GM19351 (cell line): ENCODE measurements at regions not wholly inside any gene's neighbourhood (a gene's known extent, or its start where the extent isn't known, plus 50 kb on each side); places are given as distances from the start of the nearest gene placed in this dataset.
"Not testable (repeated sequence)": the region's sequence is repeated elsewhere in the genome, so short reads cannot be mapped to it uniquely, and the experiment has no call there.

ENCODE experiments used
- ATAC-seq: cut with Tn5 transposase; IDR thresholded peaks from one replicate; pipeline ENCODE4 v1.9.1; 2021; ENCODE audit warnings: mild to moderate bottlenecking, moderate library complexity; ENCODE audit not compliant: unreplicated experiment

DNA sequence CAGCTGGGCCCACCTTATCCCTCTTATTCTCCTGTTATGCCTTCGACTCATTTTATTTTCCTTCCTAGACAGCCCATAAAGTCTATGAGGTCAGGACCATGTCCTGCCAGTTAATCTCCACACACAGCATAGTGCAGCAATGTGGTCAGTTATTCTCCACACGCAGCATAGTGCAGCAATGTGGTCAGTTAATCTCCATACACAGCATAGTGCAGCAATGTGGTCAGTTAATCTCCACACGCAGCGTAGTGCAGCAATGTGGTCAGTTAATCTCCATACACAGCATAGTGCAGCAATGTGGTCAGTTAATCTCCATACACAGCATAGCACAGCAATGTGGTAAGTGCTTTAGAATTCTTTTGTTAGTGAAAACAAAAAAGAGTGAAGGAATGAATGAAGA lies 77.8 kb downstream of the TEX36 start:
- ATAC-seq: no peak

DNA sequence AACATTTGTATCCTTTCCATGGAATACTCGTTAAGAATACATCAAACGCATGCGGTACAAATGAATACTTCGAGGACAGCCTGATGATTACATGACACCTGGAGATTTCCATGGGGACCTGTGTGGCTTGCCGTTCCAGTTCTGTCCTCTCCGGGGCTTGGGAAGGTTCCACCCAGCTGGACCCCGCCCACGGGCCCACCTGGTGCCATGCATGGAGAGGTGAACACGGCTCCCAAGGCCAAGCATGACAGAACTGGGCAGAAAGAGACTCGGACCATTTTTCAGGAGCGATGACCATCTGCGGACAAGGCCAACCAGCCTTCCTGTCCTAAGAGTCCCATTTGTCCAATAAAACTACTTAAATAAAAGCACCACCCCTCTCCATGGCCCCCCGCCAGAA lies 80.1 kb downstream of the TEX36 start:
- no peak for ATAC-seq

DNA sequence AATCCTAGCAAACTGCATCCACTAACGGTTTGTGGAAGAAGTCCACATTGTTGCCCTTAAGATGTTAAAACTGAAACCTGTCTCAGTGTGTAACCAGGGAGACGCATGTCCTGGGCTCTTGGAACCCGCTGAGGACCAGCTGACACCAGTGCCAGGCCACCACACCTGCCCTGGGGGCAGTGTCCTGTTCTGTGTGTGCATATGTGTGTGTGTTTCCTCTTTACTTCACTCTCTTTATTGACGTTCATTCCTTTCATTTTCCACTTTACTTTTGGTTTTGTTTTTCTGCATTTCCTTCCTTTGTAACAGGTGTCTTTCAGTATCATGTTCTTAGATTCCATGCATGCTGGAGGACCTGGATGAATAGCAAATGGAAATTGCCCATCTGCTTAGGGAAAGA lies 83.8 kb downstream of the TEX36 start:
- ATAC-seq: no peak

DNA sequence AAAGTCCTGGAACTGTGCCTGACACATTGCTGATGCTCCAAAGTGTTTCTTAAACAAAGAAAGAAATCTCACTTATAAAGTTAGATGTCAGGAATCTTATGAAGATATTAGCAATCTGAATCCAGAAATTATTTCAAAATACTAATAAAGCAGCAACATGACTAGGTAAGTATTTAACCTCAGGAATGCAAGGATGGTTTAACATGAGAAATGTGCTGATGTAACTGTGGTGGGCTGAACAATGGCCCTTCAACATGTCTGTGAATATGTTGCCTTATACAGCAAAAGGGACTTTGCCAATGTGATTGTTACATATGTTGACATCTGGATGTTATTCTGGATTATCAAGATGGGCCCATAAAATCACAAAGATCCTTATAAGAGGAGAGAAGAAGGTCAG lies 87.1 kb downstream of the TEX36 start:
- no peak for ATAC-seq

DNA sequence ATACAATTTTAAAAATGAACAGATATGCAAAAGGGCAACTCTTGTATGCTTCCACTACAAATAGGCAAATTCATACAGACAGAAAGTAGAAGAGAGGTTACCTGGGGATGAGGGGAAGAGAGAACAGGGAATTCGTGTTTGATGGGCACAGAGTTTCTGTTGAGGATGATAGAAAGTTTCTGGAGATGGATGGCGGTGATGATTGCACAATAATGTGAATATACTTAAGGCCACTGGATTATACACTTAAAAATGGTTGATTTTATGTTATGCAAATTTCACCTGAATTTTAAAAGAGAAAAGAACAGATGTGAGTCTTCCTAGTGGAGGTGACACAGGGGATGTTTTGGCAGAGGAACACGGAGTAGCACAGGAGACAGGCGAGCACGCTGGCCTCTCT lies 89.3 kb downstream of the TEX36 start:
- no peak for ATAC-seq

DNA sequence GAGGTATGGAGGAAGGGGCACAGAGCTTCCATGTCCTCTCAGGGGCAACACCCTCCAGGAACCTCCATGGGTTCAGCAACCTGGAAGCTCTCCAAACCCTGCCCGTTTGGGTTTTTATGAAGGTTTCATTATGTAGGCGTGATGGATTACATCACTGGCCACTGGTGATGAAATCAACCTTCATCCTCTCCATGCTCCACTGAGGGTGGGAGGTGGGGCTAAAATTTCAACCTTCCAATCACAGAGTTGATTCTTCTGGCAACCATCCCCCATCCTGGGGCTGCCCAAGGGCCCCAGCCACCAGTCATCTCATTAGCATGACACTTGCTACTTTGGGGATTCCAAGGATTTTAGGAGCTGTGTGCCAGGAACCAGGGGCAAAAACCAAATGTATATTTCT lies 90.1 kb downstream of the TEX36 start:
- ATAC-seq: no peak

DNA sequence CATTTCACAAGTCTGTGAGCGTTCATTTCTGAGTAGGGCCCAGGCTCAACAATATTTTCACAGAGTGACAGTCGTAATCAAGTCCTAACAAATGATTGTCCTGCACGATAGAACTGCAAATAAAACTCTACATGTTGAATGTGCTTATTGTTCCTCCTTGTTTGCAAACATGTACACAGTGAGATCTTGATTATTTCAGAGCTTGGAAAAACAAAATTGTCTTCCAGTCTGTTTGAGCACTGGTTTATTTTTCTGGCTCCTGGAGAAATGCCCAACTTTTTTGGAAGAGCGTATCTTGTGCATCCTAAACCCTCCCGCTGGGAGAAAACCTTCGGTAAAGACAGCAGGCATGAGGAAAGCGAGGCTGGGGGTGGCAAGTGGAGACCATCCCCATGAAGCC lies 91.1 kb downstream of the TEX36 start:
- no peak for ATAC-seq

DNA sequence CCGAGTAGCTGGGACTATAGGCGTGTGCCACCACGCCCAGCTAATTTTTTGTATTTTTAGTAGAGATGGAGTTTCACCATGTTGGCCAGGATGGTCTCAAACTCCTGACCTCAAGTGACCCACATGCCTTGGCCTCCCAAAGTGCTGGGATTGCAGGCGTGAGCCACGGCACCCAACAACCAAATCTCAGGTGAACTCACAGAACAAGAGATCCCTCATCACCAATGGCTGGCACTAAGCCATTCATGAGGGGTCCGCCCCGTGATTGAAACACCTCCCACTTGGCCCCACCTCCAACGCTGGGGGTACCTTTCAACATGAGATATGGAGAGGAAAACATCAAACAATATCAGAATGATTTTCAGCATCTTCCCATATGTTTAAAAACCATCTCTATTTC lies 94.2 kb downstream of the TEX36 start:
- ATAC-seq: not testable (repeated sequence)

DNA sequence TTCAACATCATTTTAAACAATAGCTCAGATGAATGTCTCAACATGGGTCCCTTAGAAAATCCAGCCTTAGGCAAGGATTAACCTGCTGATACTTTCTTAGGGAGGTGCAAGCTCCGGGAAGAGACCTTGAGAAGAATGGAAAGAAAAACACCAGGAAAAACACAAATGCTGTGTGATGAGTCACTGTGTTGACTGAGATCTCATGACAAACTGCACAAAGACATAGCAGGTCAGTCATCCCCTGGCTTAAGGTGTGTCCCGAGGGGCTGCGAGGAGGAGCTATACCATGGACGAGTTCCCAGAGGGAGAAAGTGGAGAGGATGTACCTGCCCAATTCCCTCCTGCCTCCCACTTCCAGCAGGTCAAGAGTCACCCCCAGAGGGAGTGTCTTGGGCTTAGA lies 98.0 kb downstream of the TEX36 start:
- no peak for ATAC-seq

DNA sequence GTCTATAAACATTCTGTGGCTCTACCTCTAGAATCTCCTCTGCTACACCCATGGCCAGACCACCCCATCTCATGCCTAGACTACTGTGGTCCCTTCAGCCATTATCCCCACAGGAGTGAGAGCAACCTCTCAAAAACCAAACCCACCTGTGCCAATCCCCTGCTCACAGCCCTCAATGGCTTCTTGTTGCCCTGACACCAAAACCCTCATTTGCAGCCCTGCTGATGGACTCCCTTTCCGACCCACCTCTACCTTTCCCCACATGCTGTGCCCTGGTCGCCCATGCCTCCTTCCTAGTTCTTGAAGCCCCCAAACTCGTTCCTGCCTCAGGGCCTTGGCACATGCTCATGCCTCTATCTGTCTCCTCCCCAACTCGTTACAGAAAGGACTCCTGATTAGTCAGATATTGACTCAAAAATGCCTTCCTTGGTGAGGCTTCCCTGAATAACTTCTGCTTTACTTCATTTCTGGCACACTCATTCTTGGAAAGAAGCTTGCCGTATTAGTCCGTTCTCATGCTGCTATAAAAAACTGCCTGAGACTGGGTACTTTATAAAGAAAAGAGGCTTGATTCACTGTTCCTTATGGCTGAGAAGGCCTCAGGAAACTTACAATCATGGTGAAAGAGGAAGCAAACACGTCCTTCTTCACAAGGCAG lies 104.2 kb downstream of the TEX36 start:
- ATAC-seq: no peak

DNA sequence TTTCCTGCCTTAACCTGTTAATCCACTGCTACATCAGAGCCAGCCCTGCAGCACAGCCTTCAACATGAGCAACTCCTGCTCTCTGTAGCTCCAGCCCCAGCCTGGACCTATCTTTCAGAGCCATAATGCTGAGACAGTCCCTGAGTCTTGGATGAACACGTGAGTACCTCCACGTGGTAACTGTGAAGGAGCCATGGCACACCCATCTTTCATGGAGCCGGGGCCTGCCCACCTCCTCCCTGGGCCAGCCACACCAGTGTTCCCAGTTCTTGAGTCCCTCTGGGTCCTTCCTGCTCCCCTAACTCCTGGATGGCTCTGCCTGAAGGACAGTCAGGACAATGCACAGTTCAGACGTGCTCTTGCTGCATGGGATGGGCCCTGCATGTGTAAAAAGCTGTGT lies 107.1 kb downstream of the TEX36 start:
- ATAC-seq: no peak

DNA sequence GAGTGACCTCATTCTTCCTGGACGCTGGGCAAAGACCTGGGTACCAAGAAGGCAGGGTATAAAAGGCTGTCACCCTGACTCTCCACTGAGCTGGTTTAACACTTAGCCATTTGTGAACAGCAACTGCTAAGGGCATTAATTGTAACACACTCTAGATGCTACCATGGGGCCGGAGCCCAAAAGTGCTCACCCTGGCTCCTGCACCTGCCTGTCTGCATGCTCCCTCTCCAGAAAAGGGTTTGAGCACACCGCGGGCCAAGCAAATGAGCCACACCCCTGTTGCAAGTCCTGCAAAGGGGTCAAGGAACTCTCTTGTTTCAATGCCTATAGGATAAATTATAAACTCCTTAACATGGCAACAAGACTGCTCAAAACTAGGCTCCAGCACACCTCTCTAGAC lies 114.8 kb downstream of the TEX36 start:
- ATAC-seq: no peak

DNA sequence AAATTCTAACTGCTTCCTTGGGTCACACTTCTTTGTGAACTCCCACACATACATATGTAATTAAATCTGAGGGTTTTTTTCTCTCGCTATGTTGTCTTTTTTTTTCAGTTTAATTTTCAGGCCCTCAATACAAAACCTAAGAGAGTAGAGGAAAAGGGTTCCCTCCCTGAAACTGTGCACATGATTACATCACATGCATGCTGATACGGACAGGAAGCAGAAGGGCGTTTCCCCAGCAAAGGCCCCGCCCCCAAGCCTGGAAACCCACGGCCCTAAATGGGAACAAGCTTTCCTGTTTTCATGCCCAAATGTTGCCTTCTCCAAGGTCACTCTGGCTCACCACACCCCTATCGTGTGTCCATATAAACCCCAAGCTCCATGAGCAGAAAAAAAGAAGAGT lies 115.4 kb downstream of the TEX36 start:
- ATAC-seq: no peak

DNA sequence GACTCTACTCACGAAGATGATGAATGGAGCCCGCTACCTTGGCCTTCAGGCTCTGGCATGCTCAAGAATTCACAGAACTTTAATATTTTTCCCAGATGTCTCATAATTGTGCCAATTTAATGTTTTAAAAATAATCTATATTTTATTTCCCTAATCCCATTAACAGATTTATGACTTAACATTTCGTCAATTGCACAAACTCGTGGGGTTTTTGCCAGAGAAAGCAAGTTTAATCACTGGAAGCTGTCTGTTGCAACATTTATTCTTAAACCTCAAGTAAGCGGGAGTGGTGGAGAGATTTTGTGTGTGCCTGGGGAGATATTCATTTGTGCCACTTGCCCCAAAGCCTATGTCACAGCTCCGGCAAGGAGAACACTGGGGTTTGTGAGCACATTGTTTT lies 117.9 kb downstream of the TEX36 start:
- no peak for ATAC-seq

DNA sequence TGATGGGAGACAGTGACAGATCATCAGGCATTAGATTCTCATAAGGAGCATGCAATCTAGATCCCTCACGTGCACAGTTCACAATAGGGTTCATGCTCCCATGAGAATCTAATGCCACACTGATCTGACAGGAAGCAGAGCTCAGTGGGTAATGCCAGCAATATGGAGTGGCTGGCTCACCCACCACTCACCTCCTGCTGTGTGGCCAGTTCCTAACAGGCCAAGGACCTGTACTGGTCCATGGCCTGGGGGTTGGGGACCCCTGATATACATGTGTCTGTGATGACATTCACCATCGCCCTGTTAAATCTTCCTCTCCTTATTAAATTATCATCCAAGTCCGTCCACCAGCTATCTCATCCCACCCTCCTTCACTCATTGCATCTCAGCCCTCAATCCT lies 118.4 kb downstream of the TEX36 start:
- no peak for ATAC-seq

DNA sequence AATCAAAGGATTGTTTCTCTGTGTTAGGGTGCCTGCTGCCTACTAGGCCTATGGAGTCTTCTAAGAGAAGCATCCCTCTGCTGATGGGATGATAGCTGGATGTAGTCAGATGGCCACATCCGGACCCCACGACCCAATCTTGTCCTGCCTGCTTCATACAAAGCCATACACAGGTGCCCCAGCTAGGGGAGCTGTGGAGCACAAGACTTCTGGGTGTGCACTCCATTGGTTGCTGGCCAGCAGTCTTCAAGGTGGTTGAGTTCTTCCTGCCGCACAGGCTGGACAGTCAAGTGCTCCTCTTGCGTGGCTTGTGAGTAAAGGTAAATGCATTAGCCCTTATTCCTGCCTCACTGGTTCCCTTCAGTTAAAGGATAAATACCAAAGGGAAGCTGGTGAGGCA lies 120.2 kb downstream of the TEX36 start:
- ATAC-seq: no peak

DNA sequence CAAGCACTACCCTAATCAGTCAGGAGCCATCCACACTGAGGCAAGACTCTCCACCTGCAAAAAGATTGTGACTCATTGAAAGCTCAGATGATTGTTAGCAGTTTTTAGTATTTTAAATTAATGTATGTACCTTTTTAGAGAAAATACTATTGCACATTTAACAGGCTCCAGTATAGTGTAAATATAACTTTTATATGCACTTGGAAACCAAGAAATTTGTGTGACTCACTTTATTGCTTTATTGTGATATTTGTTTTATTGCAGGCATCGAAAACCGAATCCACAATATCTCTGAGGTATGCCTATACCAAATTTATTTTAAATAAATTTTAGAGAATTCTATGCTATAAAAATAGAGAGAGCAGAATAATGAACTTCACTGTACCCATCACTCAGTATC lies 122.0 kb downstream of the TEX36 start:
- no peak for ATAC-seq

DNA sequence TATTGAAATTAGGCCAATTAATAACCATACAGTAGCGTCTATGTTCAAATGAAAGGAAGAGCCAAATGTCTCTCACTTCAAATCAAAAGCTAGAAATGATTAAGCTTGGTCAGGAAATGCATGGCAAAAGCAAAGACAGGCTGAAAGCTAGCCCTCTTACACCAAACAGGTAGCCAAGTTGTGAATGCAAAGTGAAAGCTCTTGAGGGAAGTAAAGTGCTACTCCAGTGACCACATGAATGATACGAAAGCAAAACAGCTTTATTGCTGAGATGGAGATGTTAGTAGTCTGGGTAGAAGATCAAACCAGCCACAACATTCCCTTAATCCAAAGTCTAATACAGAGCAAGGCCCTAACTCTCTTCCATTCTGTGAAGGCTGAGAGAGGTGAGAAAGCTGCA lies 123.8 kb downstream of the TEX36 start:
- ATAC-seq: peak; percentile 91

DNA sequence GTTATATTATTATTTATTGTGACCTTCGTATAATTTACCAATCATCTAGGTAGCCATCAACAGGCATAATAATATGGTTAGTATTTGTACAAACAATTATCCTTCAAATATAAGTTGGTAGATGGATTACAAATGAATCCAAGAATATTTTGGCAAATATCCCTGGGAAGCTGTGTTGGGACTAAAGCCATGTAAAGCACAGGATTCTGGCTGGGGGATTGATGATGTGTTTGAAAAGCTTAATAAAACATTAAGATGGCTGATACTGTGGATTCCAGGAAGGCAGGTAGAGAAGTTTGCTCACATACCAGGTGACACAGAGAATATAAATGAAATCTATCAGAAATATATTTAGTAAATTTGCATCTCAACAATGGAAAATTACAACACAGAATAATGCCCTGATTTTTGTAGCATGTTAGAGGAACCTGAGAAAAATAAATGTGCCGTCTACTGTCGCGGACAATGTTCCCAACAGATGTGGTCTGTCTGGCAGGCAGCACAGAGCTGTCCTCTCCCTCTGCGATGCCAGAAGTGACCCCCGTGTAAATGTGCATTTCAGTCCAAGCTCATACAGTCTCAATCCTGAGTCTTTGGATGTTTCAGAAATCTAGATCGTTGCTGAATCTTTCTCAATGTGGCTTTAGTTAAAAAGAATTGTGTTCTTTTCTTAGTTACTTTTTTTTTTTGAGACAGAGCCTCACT lies 125.0 kb downstream of the TEX36 start:
- ATAC-seq: no peak

DNA sequence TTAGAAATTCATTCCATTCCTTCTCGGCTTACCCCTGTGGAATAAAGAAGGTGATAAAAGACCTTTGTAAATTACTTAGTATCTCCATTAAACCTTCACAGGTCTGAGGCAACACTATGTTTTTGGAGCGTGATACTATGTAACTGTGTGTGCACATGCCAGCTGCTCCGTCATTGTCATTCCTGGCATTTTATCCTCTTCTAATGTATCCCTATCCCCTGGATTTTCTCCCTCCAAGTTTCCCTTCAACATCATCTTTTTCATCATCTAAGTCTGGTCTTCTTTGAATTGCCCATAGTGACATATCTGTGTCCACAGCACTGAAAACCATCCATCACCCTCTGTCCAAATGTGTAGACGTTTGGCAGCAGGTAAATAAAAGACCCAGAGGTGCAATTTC lies 125.7 kb downstream of the TEX36 start:
- ATAC-seq: no peak

DNA sequence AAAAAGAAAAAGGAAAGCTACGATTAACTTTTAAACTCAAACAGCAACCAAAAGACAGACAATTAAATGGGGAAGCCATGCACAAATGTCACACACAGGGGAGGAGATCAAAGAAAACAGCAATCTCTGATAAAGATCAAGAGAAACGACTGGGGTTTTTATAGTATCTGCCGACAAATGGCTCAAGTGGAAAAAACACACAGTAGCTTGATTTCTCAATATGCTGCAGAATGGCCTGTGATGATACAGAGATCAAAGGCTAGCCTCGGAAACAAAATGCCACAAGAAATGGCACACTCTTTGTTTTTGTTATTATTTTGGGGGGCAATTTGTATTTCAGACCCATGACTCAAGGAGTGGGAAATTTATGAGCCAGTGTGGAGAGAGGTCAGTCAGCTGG lies 126.1 kb downstream of the TEX36 start:
- no peak for ATAC-seq

DNA sequence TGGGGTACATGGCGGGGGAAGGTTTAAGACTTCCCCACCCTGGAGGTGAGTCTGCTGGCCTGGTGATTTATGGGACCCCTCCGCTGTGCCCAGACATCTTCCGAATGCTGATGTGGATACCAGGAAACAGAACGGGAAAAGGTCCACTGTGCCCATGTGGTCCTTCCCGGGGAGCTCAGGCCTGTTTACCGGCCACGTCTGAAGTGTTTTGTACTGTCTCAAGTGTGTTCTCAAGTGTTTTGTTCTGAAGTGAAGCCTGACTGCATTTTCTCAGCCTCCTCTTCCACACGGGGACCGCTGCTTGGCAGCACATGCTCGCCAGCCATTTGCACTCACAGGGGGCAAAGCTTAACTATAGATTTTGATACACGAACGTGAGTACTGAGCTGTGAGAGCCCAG lies 127.2 kb downstream of the TEX36 start:
- ATAC-seq: no peak

DNA sequence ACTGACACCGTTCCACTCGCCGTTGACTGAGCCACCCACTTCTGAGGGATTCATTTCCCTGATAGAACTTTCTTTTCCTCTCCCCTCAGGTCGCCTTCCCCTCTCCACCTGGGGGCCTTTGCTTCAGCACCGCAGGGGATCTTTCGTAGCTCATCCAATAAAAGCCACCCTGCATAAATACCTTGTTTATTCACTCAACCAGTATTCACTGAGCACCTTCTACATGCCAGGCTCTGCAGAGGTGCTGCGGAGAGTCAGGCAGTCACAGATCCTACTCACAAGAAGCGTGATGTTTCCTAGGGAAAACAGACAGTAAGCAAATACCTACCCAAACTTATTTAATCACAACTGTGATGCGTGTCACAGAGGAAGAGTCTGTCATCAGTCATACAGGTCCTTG lies 127.7 kb downstream of the TEX36 start:
- no peak for ATAC-seq
